ENCODE measurements at regions not wholly inside any gene's neighbourhood (a gene's known extent, or its start where the extent isn't known, plus 50 kb on each side); places are given as distances from the start of the nearest gene placed in this dataset.

- H3K9me3 Mint-ChIP-seq = no peaks in the 10 kb centered on the region
- no peak overlapping the region for H3K4me3 Mint-ChIP-seq
- no peak for DNase-seq (ENCODE audit: low spot score)
- H3K36me3 Mint-ChIP-seq = no peaks in the 10 kb centered on the region
- no peak overlapping the region for H3K27ac Mint-ChIP-seq
- no peaks in the 10 kb centered on the region for H3K4me1 Mint-ChIP-seq
- ChIA-PET CTCF (no interaction called here), POLR2A (no interaction called here)
- no peak for TF ChIP-seq ZSCAN18 (CRISPR knock-in tag; IDR thresholded peaks at IDR 0.05)
- TF ChIP-seq, protein P1, sequence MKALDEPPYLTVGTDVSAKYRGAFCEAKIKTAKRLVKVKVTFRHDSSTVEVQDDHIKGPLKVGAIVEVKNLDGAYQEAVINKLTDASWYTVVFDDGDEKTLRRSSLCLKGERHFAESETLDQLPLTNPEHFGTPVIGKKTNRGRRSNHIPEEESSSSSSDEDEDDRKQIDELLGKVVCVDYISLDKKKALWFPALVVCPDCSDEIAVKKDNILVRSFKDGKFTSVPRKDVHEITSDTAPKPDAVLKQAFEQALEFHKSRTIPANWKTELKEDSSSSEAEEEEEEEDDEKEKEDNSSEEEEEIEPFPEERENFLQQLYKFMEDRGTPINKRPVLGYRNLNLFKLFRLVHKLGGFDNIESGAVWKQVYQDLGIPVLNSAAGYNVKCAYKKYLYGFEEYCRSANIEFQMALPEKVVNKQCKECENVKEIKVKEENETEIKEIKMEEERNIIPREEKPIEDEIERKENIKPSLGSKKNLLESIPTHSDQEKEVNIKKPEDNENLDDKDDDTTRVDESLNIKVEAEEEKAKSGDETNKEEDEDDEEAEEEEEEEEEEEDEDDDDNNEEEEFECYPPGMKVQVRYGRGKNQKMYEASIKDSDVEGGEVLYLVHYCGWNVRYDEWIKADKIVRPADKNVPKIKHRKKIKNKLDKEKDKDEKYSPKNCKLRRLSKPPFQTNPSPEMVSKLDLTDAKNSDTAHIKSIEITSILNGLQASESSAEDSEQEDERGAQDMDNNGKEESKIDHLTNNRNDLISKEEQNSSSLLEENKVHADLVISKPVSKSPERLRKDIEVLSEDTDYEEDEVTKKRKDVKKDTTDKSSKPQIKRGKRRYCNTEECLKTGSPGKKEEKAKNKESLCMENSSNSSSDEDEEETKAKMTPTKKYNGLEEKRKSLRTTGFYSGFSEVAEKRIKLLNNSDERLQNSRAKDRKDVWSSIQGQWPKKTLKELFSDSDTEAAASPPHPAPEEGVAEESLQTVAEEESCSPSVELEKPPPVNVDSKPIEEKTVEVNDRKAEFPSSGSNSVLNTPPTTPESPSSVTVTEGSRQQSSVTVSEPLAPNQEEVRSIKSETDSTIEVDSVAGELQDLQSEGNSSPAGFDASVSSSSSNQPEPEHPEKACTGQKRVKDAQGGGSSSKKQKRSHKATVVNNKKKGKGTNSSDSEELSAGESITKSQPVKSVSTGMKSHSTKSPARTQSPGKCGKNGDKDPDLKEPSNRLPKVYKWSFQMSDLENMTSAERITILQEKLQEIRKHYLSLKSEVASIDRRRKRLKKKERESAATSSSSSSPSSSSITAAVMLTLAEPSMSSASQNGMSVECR (CRISPR knock-in tag; IDR thresholded peaks at IDR 0.05; ENCODE audit: borderline replicate concordance) = no peak
- TF ChIP-seq ZNF671 (CRISPR knock-in tag; IDR thresholded peaks at IDR 0.05) = no peak
- TF ChIP-seq ZNF232 (CRISPR knock-in tag; IDR thresholded peaks at IDR 0.05) = no peak
- TF ChIP-seq ATF2 (CRISPR knock-in tag; IDR thresholded peaks at IDR 0.05; ENCODE audit: borderline replicate concordance, low read depth) = no peak
- no peak for TF ChIP-seq EMX1 (CRISPR knock-in tag; IDR thresholded peaks at IDR 0.05)
- TF ChIP-seq, protein P2, sequence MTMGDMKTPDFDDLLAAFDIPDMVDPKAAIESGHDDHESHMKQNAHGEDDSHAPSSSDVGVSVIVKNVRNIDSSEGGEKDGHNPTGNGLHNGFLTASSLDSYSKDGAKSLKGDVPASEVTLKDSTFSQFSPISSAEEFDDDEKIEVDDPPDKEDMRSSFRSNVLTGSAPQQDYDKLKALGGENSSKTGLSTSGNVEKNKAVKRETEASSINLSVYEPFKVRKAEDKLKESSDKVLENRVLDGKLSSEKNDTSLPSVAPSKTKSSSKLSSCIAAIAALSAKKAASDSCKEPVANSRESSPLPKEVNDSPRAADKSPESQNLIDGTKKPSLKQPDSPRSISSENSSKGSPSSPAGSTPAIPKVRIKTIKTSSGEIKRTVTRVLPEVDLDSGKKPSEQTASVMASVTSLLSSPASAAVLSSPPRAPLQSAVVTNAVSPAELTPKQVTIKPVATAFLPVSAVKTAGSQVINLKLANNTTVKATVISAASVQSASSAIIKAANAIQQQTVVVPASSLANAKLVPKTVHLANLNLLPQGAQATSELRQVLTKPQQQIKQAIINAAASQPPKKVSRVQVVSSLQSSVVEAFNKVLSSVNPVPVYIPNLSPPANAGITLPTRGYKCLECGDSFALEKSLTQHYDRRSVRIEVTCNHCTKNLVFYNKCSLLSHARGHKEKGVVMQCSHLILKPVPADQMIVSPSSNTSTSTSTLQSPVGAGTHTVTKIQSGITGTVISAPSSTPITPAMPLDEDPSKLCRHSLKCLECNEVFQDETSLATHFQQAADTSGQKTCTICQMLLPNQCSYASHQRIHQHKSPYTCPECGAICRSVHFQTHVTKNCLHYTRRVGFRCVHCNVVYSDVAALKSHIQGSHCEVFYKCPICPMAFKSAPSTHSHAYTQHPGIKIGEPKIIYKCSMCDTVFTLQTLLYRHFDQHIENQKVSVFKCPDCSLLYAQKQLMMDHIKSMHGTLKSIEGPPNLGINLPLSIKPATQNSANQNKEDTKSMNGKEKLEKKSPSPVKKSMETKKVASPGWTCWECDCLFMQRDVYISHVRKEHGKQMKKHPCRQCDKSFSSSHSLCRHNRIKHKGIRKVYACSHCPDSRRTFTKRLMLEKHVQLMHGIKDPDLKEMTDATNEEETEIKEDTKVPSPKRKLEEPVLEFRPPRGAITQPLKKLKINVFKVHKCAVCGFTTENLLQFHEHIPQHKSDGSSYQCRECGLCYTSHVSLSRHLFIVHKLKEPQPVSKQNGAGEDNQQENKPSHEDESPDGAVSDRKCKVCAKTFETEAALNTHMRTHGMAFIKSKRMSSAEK (CRISPR knock-in tag; IDR thresholded peaks at IDR 0.05; ENCODE audit: borderline replicate concordance) = no peak
- no peak for TF ChIP-seq FOXP1 (CRISPR knock-in tag; IDR thresholded peaks at IDR 0.05; ENCODE audit: borderline replicate concordance)
- no peak for TF ChIP-seq ATF1 (CRISPR knock-in tag; IDR thresholded peaks at IDR 0.05)
- TF ChIP-seq, protein P3, sequence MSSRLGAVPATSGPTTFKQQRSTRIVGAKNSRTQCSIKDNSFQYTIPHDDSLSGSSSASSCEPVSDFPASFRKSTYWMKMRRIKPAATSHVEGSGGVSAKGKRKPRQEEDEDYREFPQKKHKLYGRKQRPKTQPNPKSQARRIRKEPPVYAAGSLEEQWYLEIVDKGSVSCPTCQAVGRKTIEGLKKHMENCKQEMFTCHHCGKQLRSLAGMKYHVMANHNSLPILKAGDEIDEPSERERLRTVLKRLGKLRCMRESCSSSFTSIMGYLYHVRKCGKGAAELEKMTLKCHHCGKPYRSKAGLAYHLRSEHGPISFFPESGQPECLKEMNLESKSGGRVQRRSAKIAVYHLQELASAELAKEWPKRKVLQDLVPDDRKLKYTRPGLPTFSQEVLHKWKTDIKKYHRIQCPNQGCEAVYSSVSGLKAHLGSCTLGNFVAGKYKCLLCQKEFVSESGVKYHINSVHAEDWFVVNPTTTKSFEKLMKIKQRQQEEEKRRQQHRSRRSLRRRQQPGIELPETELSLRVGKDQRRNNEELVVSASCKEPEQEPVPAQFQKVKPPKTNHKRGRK (CRISPR knock-in tag; IDR thresholded peaks at IDR 0.05; ENCODE audit: borderline replicate concordance) = no peak
- TF ChIP-seq NFATC4 (CRISPR knock-in tag; IDR thresholded peaks at IDR 0.05) = no peak
- no peak for TF ChIP-seq NR3C1 (CRISPR knock-in tag; conservative IDR thresholded peaks at IDR 0.05; ENCODE audit: low read depth)
- TF ChIP-seq GABPB1 (CRISPR knock-in tag; IDR thresholded peaks at IDR 0.05) = no peak
- no peak for TF ChIP-seq ELF4 (CRISPR knock-in tag; IDR thresholded peaks at IDR 0.05; ENCODE audit: low read depth)
- no peak for TF ChIP-seq TEAD1 (CRISPR knock-in tag; IDR thresholded peaks at IDR 0.05)
- TF ChIP-seq, protein P4, sequence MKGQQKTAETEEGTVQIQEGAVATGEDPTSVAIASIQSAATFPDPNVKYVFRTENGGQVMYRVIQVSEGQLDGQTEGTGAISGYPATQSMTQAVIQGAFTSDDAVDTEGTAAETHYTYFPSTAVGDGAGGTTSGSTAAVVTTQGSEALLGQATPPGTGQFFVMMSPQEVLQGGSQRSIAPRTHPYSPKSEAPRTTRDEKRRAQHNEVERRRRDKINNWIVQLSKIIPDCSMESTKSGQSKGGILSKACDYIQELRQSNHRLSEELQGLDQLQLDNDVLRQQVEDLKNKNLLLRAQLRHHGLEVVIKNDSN (CRISPR knock-in tag; IDR thresholded peaks at IDR 0.05) = no peak
- TF ChIP-seq E2F5 (CRISPR knock-in tag; IDR thresholded peaks at IDR 0.05) = no peak
- no peak for TF ChIP-seq TEAD4 (CRISPR knock-in tag; IDR thresholded peaks at IDR 0.05)
- TF ChIP-seq MYBL2 (CRISPR knock-in tag; IDR thresholded peaks at IDR 0.05) = no peak
- no peaks in the 10 kb centered on the region for H3K27me3 Mint-ChIP-seq (ENCODE audit: low read depth)
- ATAC-seq = no peak
These were observed 1075.2 kb downstream of the PCDH9 start for GRCh38 chr13:66154976-66155375.
